ENCODE measurements at regions not wholly inside any gene's neighbourhood (a gene's known extent, or its start where the extent isn't known, plus 50 kb on each side); places are given as distances from the start of the nearest gene placed in this dataset.

DNA sequence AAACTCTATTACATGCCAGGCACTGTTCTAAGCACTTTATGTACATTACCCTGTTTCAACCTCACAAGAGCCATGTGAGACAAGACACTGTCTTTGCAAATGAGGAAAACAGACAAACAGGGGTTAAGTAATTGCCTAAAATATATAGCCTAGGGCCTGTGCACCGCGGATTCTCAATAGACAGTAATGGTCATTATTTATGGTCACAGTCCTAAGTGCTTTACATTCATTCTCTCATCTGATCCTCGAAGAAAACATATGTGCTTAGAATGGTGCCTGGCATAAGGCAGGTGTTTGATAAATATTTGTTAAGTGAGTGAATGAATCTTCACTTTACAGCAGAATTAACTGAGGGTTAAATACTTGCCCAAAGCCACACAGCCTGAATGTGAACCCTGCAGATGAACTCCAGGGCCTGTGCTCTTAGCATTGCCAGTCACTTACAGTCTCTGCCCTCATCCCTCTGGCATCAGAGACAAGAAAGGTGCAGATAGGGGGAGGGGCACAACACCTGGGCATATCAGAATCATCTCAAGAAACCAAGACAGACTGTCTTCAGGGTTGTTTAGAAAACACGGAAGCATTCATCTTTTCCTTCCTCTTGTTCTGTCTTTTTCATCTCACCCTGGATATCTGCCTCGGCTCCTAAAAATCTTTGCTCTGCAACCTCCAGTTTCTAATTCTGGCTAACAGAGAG is 92.8 kb upstream of the SASH1 start:
- TF ChIP-seq CTCF (IDR thresholded peaks at IDR 0.05) (no peak), POLR2A (IDR thresholded peaks at IDR 0.05) (no peak)

Data from esophagus squamous epithelium (tissue), 4 donors.